ENCODE measurements at regions not wholly inside any gene's neighbourhood (a gene's known extent, or its start where the extent isn't known, plus 50 kb on each side); places are given as distances from the start of the nearest gene placed in this dataset.

GRCh38 chr5:166750376-166750775 is 1541.1 kb upstream of the WWC1 start:
- Histone ChIP-seq H3K27ac (ENCODE audit: low read depth, low read length) (no peak overlapping the region), H3K4me3 (ENCODE audit: insufficient read depth, low read length) (no peak overlapping the region), H2AFZ (ENCODE audit: low read length) (no peak overlapping the region), H3K4me2 (ENCODE audit: insufficient read depth, low read length) (no peak overlapping the region), H3K27me3 (ENCODE audit: insufficient read depth, low read length) (no peaks in the 10 kb centered on the region), H4K20me1 (ENCODE audit: insufficient read depth, low read length) (no peaks in the 10 kb centered on the region), H3K4me1 (ENCODE audit: insufficient read depth, low read length) (no peaks in the 10 kb centered on the region), H3K9me3 (ENCODE audit: low read depth, low read length) (no peaks in the 10 kb centered on the region), H3K79me2 (ENCODE audit: insufficient read depth, low read length) (no peaks in the 10 kb centered on the region), H3K36me3 (ENCODE audit: insufficient read depth, low read length) (no peaks in the 10 kb centered on the region)
- no peak for TF ChIP-seq CTCF (IDR thresholded peaks at IDR 0.05; ENCODE audit: extremely low read depth, low read depth, low read length)
- no peak for DNase-seq (ENCODE audit: insufficient read length, low spot score, missing footprints)

- H3K27ac ChIP-seq (ENCODE audit: low read depth, low read length): no peak overlapping the region
- no peaks in the 10 kb centered on the region for H3K79me2 ChIP-seq (ENCODE audit: insufficient read depth, low read length)
- no peaks in the 10 kb centered on the region for H3K36me3 ChIP-seq (ENCODE audit: insufficient read depth, low read length)
Measured at GRCh38 chr5:166758151-166758550, 1533.3 kb upstream of the WWC1 start.

GRCh38 chr5:166767858-166768257 is 1523.6 kb upstream of the WWC1 start:
- Histone ChIP-seq H3K4me1 (ENCODE audit: insufficient read depth, low read length) (no peaks in the 10 kb centered on the region), H3K79me2 (ENCODE audit: insufficient read depth, low read length) (no peaks in the 10 kb centered on the region), H3K4me2 (ENCODE audit: insufficient read depth, low read length) (no peak overlapping the region), H3K36me3 (ENCODE audit: insufficient read depth, low read length) (no peaks in the 10 kb centered on the region), H4K20me1 (ENCODE audit: insufficient read depth, low read length) (no peaks in the 10 kb centered on the region), H3K4me3 (ENCODE audit: insufficient read depth, low read length) (no peak overlapping the region), H2AFZ (ENCODE audit: low read length) (no peak overlapping the region), H3K27me3 (ENCODE audit: insufficient read depth, low read length) (no peaks in the 10 kb centered on the region), H3K9me3 (ENCODE audit: low read depth, low read length) (no peaks in the 10 kb centered on the region), H3K27ac (ENCODE audit: low read depth, low read length) (no peak overlapping the region)
- DNase-seq (ENCODE audit: insufficient read length, low spot score, missing footprints): no peak
- TF ChIP-seq CTCF (IDR thresholded peaks at IDR 0.05; ENCODE audit: extremely low read depth, low read depth, low read length): no peak

More at GRCh38 chr5:166758151-166758550, 1533.3 kb upstream of the WWC1 start:
- no peak overlapping the region for H2AFZ ChIP-seq (ENCODE audit: low read length)
- no peak for DNase-seq (ENCODE audit: insufficient read length, low spot score, missing footprints)
- no peak overlapping the region for H3K4me2 ChIP-seq (ENCODE audit: insufficient read depth, low read length)
- H3K4me1 ChIP-seq (ENCODE audit: insufficient read depth, low read length): no peaks in the 10 kb centered on the region
- H3K27me3 ChIP-seq (ENCODE audit: insufficient read depth, low read length): no peaks in the 10 kb centered on the region
- H4K20me1 ChIP-seq (ENCODE audit: insufficient read depth, low read length): no peaks in the 10 kb centered on the region
- no peak for TF ChIP-seq CTCF (IDR thresholded peaks at IDR 0.05; ENCODE audit: extremely low read depth, low read depth, low read length)
- H3K9me3 ChIP-seq (ENCODE audit: low read depth, low read length): no peaks in the 10 kb centered on the region
- H3K4me3 ChIP-seq (ENCODE audit: insufficient read depth, low read length): no peak overlapping the region

GRCh38 chr5:166768536-166768935 is 1522.9 kb upstream of the WWC1 start:
- Histone ChIP-seq H3K27me3 (ENCODE audit: insufficient read depth, low read length) (no peaks in the 10 kb centered on the region), H3K36me3 (ENCODE audit: insufficient read depth, low read length) (no peaks in the 10 kb centered on the region), H3K4me3 (ENCODE audit: insufficient read depth, low read length) (no peak overlapping the region), H2AFZ (ENCODE audit: low read length) (no peak overlapping the region), H3K4me1 (ENCODE audit: insufficient read depth, low read length) (no peaks in the 10 kb centered on the region), H4K20me1 (ENCODE audit: insufficient read depth, low read length) (no peaks in the 10 kb centered on the region), H3K79me2 (ENCODE audit: insufficient read depth, low read length) (no peaks in the 10 kb centered on the region), H3K27ac (ENCODE audit: low read depth, low read length) (no peak overlapping the region), H3K4me2 (ENCODE audit: insufficient read depth, low read length) (no peak overlapping the region), H3K9me3 (ENCODE audit: low read depth, low read length) (no peaks in the 10 kb centered on the region)
- TF ChIP-seq CTCF (IDR thresholded peaks at IDR 0.05; ENCODE audit: extremely low read depth, low read depth, low read length): no peak
- no peak for DNase-seq (ENCODE audit: insufficient read length, low spot score, missing footprints)
